Parathyroid adenoma (tissue), 2 donors: ENCODE measurements at regions not wholly inside any gene's neighbourhood (a gene's known extent, or its start where the extent isn't known, plus 50 kb on each side); places are given as distances from the start of the nearest gene placed in this dataset.

Source experiments
- H2AFZ ChIP-seq: fragments of 300-600 bp; sonication (generic); one replicate; pipeline ENCODE4 v1.7.0; 2017; ENCODE audit warnings: antibody characterized with exemption, mild to moderate bottlenecking
- H3K27ac ChIP-seq: fragments of 300-600 bp; sonication (generic); one replicate; pipeline ENCODE4 v1.7.0; 2017
- H3K27me3 ChIP-seq: fragments of 300-600 bp; sonication (generic); one replicate; pipeline ENCODE4 v1.7.0; 2017; ENCODE audit warnings: low read length; ENCODE audit not compliant: control insufficient read depth, insufficient read depth
- H3K36me3 ChIP-seq: fragments of 300-600 bp; sonication (generic); one replicate; pipeline ENCODE4 v1.7.0; 2017; ENCODE audit warnings: low read length; ENCODE audit not compliant: control insufficient read depth, insufficient read depth
- H3K4me1 ChIP-seq: fragments of 300-600 bp; sonication (generic); one replicate; pipeline ENCODE4 v1.7.0; 2017; ENCODE audit warnings: control low read depth
- H3K4me2 ChIP-seq: fragments of 300-600 bp; sonication (generic); one replicate; pipeline ENCODE4 v1.7.0; 2017; ENCODE audit warnings: low read length
- H3K4me3 ChIP-seq: fragments of 300-600 bp; sonication (generic); one replicate; pipeline ENCODE4 v1.7.0; 2017; ENCODE audit warnings: low read depth, low read length
- H3K79me2 ChIP-seq: fragments of 300-600 bp; sonication (generic); one replicate; pipeline ENCODE4 v1.7.0; 2017; ENCODE audit warnings: control low read depth
- H3K9ac ChIP-seq: fragments of 300-600 bp; sonication (generic); one replicate; pipeline ENCODE4 v1.7.0; 2017; ENCODE audit warnings: mild to moderate bottlenecking
- H3K9me3 ChIP-seq: fragments of 300-600 bp; sonication (generic); one replicate; pipeline ENCODE4 v1.7.0; 2017; ENCODE audit warnings: low read length; ENCODE audit not compliant: control insufficient read depth
- TF ChIP-seq, protein P1 (sequence below): fragments of 300-600 bp; sonication (generic); IDR thresholded peaks from one replicate; pipeline ENCODE4 v1.7.0; 2017; ENCODE audit warnings: antibody characterized with exemption, mild to moderate bottlenecking
- donor health status: primary hyperparathyroidism.

DNA sequence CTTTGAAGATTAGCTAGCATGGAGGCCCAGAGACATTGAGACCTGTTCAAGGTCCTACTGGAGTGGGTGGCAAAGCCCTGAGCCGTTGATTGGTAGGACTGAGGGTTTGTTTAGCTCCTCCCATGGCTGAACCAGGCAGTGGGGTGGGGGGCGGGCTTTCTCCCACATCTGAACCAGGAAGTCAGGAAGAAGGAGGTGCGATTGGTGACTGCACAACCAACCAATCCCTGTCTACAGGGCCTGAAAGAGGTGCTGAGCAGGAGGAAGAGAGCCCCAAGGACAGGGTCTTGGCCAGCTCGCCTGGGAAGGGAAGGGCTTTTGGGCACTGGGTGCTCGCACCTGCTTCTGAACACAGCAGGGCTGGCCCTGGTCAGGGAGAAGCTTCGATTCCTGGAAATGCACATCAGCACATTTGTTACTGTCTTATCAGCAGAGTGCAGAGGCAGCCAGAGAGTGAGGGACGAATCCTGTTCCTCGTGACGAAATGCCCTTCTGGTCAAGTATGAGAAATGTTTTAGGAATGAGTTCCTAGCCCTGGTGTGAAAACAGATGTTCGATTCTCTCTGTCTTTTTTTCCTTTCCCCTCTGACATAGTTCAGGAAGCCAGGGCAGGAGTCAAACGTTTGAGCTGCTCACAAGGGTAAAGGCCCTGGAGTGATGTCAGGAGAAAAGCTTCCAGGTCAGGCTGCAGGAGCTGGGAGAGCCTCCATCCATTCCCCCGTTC, 294.8 kb upstream of the KLF4 start:
- no peak overlapping the region for H3K27ac ChIP-seq
- no peak overlapping the region for H3K9ac ChIP-seq
- H3K9me3 ChIP-seq = no peaks in the 10 kb centered on the region
- no peaks in the 10 kb centered on the region for H3K27me3 ChIP-seq
- TF ChIP-seq, protein P1, sequence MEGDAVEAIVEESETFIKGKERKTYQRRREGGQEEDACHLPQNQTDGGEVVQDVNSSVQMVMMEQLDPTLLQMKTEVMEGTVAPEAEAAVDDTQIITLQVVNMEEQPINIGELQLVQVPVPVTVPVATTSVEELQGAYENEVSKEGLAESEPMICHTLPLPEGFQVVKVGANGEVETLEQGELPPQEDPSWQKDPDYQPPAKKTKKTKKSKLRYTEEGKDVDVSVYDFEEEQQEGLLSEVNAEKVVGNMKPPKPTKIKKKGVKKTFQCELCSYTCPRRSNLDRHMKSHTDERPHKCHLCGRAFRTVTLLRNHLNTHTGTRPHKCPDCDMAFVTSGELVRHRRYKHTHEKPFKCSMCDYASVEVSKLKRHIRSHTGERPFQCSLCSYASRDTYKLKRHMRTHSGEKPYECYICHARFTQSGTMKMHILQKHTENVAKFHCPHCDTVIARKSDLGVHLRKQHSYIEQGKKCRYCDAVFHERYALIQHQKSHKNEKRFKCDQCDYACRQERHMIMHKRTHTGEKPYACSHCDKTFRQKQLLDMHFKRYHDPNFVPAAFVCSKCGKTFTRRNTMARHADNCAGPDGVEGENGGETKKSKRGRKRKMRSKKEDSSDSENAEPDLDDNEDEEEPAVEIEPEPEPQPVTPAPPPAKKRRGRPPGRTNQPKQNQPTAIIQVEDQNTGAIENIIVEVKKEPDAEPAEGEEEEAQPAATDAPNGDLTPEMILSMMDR = no peak
- H3K79me2 ChIP-seq = no peaks in the 10 kb centered on the region
- H2AFZ ChIP-seq = no peak overlapping the region
- no peaks in the 10 kb centered on the region for H3K4me1 ChIP-seq
- no peak overlapping the region for H3K4me3 ChIP-seq
- H3K36me3 ChIP-seq = no peaks in the 10 kb centered on the region
- H3K4me2 ChIP-seq = no peak overlapping the region

DNA sequence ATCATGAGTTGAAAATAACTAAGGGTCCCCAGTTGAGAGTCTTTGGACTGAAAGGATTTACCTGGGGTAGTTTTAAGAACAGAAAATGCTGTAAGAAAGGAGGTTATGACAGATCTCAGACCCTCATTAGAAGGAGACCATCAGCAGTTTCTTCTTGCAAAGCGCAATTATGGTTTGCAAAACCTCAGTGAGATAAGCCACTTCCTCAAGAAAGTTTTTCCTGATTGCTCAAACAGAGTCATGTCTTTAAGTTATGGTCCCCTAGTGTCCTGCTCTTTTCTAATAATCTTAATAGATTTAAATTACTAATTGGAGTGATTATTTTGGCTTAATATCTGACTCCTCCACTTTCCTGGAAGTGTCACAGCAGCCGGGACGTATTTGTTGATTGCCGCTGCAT, 293.2 kb upstream of the KLF4 start:
- no peaks in the 10 kb centered on the region for H3K79me2 ChIP-seq
- no peak overlapping the region for H2AFZ ChIP-seq
- H3K4me2 ChIP-seq = no peak overlapping the region
- no peaks in the 10 kb centered on the region for H3K36me3 ChIP-seq
- H3K27me3 ChIP-seq = no peaks in the 10 kb centered on the region
- H3K4me1 ChIP-seq = no peaks in the 10 kb centered on the region
- no peak overlapping the region for H3K4me3 ChIP-seq
- H3K27ac ChIP-seq = no peak overlapping the region
- TF ChIP-seq, protein P1 = no peak
- H3K9ac ChIP-seq = no peak overlapping the region
- H3K9me3 ChIP-seq = no peaks in the 10 kb centered on the region

DNA sequence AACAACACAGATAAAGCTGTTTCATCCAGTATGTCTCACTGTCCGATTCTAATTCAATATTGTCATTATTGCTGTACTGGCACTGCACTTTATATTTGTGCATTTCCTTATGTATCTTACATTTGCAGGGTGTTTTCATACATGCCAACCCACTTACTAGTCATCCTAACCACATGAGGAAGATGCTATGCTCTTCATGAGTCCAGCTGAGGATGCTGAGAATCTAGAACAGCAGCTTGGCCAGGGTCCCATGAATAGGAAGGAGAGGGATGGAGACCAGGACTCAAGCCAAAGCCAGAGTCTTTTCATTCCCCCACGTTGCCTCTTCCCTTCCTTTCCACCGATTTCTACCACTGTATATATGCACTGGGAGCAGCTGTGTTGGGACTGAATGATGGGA, 292.8 kb upstream of the KLF4 start:
- H3K9ac ChIP-seq = no peak overlapping the region
- no peaks in the 10 kb centered on the region for H3K4me1 ChIP-seq
- H3K4me3 ChIP-seq = no peak overlapping the region
- H2AFZ ChIP-seq = no peak overlapping the region
- H3K9me3 ChIP-seq = no peaks in the 10 kb centered on the region
- no peak overlapping the region for H3K4me2 ChIP-seq
- no peak overlapping the region for H3K27ac ChIP-seq
- TF ChIP-seq, protein P1 = no peak
- no peaks in the 10 kb centered on the region for H3K36me3 ChIP-seq
- H3K79me2 ChIP-seq = no peaks in the 10 kb centered on the region
- no peaks in the 10 kb centered on the region for H3K27me3 ChIP-seq

DNA sequence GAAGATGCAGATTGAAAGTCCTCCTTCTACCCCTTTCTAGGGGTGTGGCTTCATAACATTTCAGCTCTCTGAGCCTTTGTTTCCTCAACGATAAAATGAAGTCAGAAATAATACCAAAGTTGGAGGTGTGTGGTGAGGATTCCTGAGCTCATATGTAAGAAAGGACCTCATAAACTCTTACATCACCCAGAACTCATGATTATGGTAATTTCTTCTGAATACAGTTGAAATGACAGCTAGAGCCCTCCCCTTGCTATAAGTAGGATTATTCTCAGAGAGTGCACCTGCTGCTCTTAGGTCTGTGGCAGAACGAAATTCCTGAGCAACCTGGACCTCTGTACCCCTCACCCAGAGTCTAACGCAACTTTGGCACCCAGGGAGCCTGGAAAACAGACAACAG, 291.4 kb upstream of the KLF4 start:
- H3K4me3 ChIP-seq = no peak overlapping the region
- H3K27me3 ChIP-seq = no peaks in the 10 kb centered on the region
- H3K36me3 ChIP-seq = no peaks in the 10 kb centered on the region
- H3K4me2 ChIP-seq = no peak overlapping the region
- no peaks in the 10 kb centered on the region for H3K9me3 ChIP-seq
- H3K79me2 ChIP-seq = no peaks in the 10 kb centered on the region
- no peaks in the 10 kb centered on the region for H3K4me1 ChIP-seq
- H2AFZ ChIP-seq = no peak overlapping the region
- H3K27ac ChIP-seq = no peak overlapping the region
- H3K9ac ChIP-seq = no peak overlapping the region
- TF ChIP-seq, protein P1 = no peak

DNA sequence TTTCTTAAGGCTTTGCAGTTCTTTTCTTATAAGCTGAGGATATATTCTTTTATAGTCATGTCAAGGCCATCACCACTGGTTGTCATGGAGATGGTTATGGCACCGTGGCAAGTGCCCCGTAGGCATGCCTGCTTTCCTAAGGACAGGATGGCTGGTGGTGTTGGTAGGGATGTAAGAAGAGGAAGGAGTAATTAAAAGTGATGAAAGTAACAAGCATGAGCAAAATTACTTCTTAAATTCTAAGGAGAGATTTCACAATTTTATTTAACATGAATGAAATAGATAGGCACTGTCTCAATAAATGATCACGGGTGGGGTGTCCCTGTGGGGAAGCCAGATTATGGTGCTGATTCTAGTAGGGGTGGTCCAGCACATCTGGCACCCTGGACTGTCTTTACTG, 290.2 kb upstream of the KLF4 start:
- H3K27me3 ChIP-seq = no peaks in the 10 kb centered on the region
- TF ChIP-seq, protein P1 = no peak
- no peak overlapping the region for H3K9ac ChIP-seq
- H3K4me3 ChIP-seq = no peak overlapping the region
- no peaks in the 10 kb centered on the region for H3K79me2 ChIP-seq
- no peak overlapping the region for H2AFZ ChIP-seq
- no peak overlapping the region for H3K27ac ChIP-seq
- H3K9me3 ChIP-seq = no peaks in the 10 kb centered on the region
- H3K4me1 ChIP-seq = no peaks in the 10 kb centered on the region
- H3K4me2 ChIP-seq = no peak overlapping the region
- H3K36me3 ChIP-seq = no peaks in the 10 kb centered on the region
